ENCODE measurements at regions not wholly inside any gene's neighbourhood (a gene's known extent, or its start where the extent isn't known, plus 50 kb on each side); places are given as distances from the start of the nearest gene placed in this dataset.

DNA sequence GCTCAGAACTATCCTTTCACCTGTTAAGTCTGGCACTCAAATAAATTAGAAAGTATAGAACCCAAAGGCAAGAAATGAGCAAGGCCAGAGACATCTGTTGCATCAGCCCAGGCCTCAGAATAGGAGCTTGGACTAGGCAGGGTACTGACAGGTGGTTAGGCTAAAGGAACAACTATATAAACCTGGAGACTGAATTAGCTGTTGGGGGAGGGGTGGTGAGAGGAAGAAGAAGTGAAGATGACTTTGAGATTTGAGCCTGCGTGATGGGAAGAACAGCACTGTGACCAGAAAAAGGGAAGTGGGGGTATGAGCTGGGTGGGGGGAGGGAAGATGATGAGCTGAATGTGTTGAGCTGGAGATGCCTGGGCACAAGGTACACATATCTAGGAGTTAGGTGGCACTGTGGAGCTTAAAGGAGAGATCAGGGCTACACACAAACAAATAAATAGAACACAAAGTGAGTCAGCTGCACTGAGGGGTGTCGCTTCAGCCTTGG lies 244.7 kb downstream of the PTEN start:
- TF ChIP-seq RAD21 (IDR thresholded peaks at IDR 0.05 in 1 of 2, conservative IDR thresholded peaks at IDR 0.05 in 1 of 2; ENCODE audit: low read depth in 2 of 2, low read length in 2 of 2) (peak; percentile 10 to 15; a peak in 2 of 4 replicates), JUND (IDR thresholded peaks at IDR 0.05; ENCODE audit: low read length) (no peak), CTCF (IDR thresholded peaks at IDR 0.05; ENCODE audit: control extremely low read depth in 1 of 3, insufficient read depth in 1 of 3, low read depth in 1 of 3, low read length in 3 of 3) (no peak), CHD1 (IDR thresholded peaks at IDR 0.05; ENCODE audit: low read depth, low read length) (no peak)
- TF ChIP-seq, protein P1, sequence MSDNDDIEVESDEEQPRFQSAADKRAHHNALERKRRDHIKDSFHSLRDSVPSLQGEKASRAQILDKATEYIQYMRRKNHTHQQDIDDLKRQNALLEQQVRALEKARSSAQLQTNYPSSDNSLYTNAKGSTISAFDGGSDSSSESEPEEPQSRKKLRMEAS (IDR thresholded peaks at IDR 0.05), result no peak

Measured in H1 (cell line).